Epithelial cell of esophagus (primary cell): ENCODE measurements at regions not wholly inside any gene's neighbourhood (a gene's known extent, or its start where the extent isn't known, plus 50 kb on each side); places are given as distances from the start of the nearest gene placed in this dataset.

ENCODE experiments used
- DNase-seq: peaks from one replicate; pipeline ENCODE4 v3.0.0; 2010; ENCODE audit warnings: low read depth
- H3K4me3 ChIP-seq: 2 replicates; pipeline ENCODE4 v1.5.1; 2011; ENCODE audit warnings: mild to moderate bottlenecking, low read length, control low read depth
- TF ChIP-seq, protein P1 (sequence below): IDR thresholded peaks from 2 replicates; pipeline ENCODE4 v1.5.1; 2011; ENCODE audit warnings: low read depth, mild to moderate bottlenecking, low read length, control low read depth, inconsistent platforms; ENCODE audit not compliant: insufficient read depth; ENCODE audit errors: missing control alignments

DNA sequence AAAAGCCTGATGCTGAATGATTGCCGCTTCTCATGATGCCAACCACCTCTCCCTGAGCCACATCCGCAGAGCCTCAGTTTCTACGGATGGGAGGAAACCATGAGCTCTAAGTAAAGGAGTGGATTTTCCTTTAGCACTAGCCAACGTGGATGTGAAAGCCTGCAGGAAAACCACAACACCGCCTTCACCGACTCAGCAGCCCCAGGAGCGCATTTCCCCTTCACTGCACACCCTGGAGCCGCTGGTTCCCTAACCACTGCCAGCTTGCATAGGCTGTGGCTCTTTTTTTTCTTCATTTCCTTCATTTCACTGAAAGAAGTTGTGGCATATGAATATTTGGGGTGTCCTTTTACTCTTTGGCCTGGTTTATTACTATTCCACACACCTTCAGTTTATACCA is 50.5 kb upstream of the SSTR4 start:
- no peak for DNase-seq
- no peak overlapping the region for H3K4me3 ChIP-seq
- TF ChIP-seq, protein P1, sequence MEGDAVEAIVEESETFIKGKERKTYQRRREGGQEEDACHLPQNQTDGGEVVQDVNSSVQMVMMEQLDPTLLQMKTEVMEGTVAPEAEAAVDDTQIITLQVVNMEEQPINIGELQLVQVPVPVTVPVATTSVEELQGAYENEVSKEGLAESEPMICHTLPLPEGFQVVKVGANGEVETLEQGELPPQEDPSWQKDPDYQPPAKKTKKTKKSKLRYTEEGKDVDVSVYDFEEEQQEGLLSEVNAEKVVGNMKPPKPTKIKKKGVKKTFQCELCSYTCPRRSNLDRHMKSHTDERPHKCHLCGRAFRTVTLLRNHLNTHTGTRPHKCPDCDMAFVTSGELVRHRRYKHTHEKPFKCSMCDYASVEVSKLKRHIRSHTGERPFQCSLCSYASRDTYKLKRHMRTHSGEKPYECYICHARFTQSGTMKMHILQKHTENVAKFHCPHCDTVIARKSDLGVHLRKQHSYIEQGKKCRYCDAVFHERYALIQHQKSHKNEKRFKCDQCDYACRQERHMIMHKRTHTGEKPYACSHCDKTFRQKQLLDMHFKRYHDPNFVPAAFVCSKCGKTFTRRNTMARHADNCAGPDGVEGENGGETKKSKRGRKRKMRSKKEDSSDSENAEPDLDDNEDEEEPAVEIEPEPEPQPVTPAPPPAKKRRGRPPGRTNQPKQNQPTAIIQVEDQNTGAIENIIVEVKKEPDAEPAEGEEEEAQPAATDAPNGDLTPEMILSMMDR: no peak

- TF ChIP-seq, protein P1: no peak
- DNase-seq: no peak
- H3K4me3 ChIP-seq: no peak overlapping the region
These were observed 49.8 kb upstream of the SSTR4 start for GRCh38 chr20:22985239-22985778.
